ENCODE measurements at regions not wholly inside any gene's neighbourhood (a gene's known extent, or its start where the extent isn't known, plus 50 kb on each side); places are given as distances from the start of the nearest gene placed in this dataset.

GRCh38 chr4:35080799-35081198 is 1163.5 kb downstream of the ARAP2 start:
- no peak for DNase-seq (ENCODE audit: low read depth)

GRCh38 chr4:35087218-35087617 is 1157.1 kb downstream of the ARAP2 start:
- no peak for DNase-seq (ENCODE audit: low read depth)

GRCh38 chr4:35100932-35101331 is 1143.4 kb downstream of the ARAP2 start:
- no peak for DNase-seq (ENCODE audit: low read depth)

GRCh38 chr4:35102066-35102465 is 1142.2 kb downstream of the ARAP2 start:
- no peak for DNase-seq (ENCODE audit: low read depth)

- DNase-seq (ENCODE audit: low read depth), result no peak
Measured at GRCh38 chr4:35105486-35105885, 1138.8 kb downstream of the ARAP2 start.

GRCh38 chr4:35106091-35106734 is 1138.1 kb downstream of the ARAP2 start:
- DNase-seq (ENCODE audit: low read depth), result no peak

- no peak for DNase-seq (ENCODE audit: low read depth)
Measured at GRCh38 chr4:35124106-35124505, 1120.2 kb downstream of the ARAP2 start.

GRCh38 chr4:35125995-35126712 is 1118.2 kb downstream of the ARAP2 start:
- no peak for DNase-seq (ENCODE audit: low read depth)

GRCh38 chr4:35138449-35138848 is 1105.9 kb downstream of the ARAP2 start:
- no peak for DNase-seq (ENCODE audit: low read depth)

GRCh38 chr4:35147761-35148160 is 1096.6 kb downstream of the ARAP2 start:
- DNase-seq (ENCODE audit: low read depth), result no peak

- DNase-seq (ENCODE audit: low read depth), result no peak
Measured at GRCh38 chr4:35151816-35152572, 1092.3 kb downstream of the ARAP2 start.

GRCh38 chr4:35163168-35163567 is 1081.1 kb downstream of the ARAP2 start:
- no peak for DNase-seq (ENCODE audit: low read depth)

- DNase-seq (ENCODE audit: low read depth), result no peak
Measured at GRCh38 chr4:35164063-35164462, 1080.3 kb downstream of the ARAP2 start.

GRCh38 chr4:35166466-35166865 is 1077.8 kb downstream of the ARAP2 start:
- no peak for DNase-seq (ENCODE audit: low read depth)

GRCh38 chr4:35167385-35167784 is 1076.9 kb downstream of the ARAP2 start:
- DNase-seq (ENCODE audit: low read depth), result no peak

- no peak for DNase-seq (ENCODE audit: low read depth)
Measured at GRCh38 chr4:35175487-35175886, 1068.8 kb downstream of the ARAP2 start.

GRCh38 chr4:35175894-35176293 is 1068.4 kb downstream of the ARAP2 start:
- DNase-seq (ENCODE audit: low read depth), result no peak

- no peak for DNase-seq (ENCODE audit: low read depth)
Measured at GRCh38 chr4:35182451-35182850, 1061.9 kb downstream of the ARAP2 start.

- DNase-seq (ENCODE audit: low read depth), result no peak
Measured at GRCh38 chr4:35189988-35190613, 1054.2 kb downstream of the ARAP2 start.

- no peak for DNase-seq (ENCODE audit: low read depth)
Measured at GRCh38 chr4:35201403-35201802, 1042.9 kb downstream of the ARAP2 start.

- no peak for DNase-seq (ENCODE audit: low read depth)
Measured at GRCh38 chr4:35216636-35217035, 1027.7 kb downstream of the ARAP2 start.

GRCh38 chr4:35217331-35217730 is 1027.0 kb downstream of the ARAP2 start:
- DNase-seq (ENCODE audit: low read depth), result no peak

GRCh38 chr4:35228313-35228712 is 1016.0 kb downstream of the ARAP2 start:
- DNase-seq (ENCODE audit: low read depth), result no peak

All from stromal cell of bone marrow (primary cell).